22Rv1 (cell line): ENCODE measurements at regions not wholly inside any gene's neighbourhood (a gene's known extent, or its start where the extent isn't known, plus 50 kb on each side); places are given as distances from the start of the nearest gene placed in this dataset.

Experiments
- CTCF ChIP-seq: fragments of 450-650 bp; IDR thresholded peaks from 2 replicates; pipeline ENCODE4 v1.5.1; 2017; ENCODE audit warnings: mild to moderate bottlenecking
- ZFX ChIP-seq: fragments of 450-650 bp; IDR thresholded peaks from 2 replicates; pipeline ENCODE4 v1.6.1; 2017; ENCODE audit warnings: antibody characterized with exemption, borderline replicate concordance

- TF ChIP-seq CTCF, result no peak
- TF ChIP-seq ZFX, result no peak
These were observed 191.6 kb upstream of the E2F7 start for GRCh38 chr12:77256956-77257355.
